Cardiac fibroblast (primary cell): ENCODE measurements at regions not wholly inside any gene's neighbourhood (a gene's known extent, or its start where the extent isn't known, plus 50 kb on each side); places are given as distances from the start of the nearest gene placed in this dataset.

Experiments
- DNase-seq, 2 donors: peaks; one replicate each; pipeline versions ENCODE4 v3.0.0 to v3.0.0-alpha.2; 2010; ENCODE audit warnings: low read depth in 2 of 2
- H3K4me3 ChIP-seq, 2 donors: replicated peaks in 1 of 2; 1 replicate in 1 of 2; 2 replicates in 1 of 2; pipeline ENCODE4 v1.5.1; 2011; ENCODE audit warnings: low read depth in 2 of 2, low read length in 2 of 2, mild to moderate bottlenecking in 2 of 2, moderate library complexity in 1 of 2
- TF ChIP-seq, protein P1 (sequence below): IDR thresholded peaks from one replicate; pipeline ENCODE4 v1.5.1; 2011; ENCODE audit warnings: low read depth, mild to moderate bottlenecking, low read length, inconsistent platforms

DNA sequence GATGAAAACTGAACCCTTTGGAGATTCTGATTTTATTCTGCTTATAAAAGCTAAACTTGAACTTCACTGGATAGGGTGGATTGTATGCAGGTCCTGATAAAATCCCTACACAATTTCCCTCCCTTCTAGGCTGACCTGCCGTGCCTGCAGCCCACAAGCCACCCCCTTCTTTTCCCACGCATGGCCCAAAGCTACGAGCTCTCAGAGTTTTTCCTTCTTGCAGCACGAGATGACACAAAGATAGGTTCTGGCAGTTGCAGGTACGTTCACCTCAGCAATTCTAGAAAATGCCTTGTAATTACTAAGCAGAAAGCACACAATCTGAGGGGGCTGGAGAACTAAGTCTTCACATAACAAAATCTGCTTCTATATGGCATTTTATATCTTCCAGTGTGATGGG lies 110.6 kb upstream of the ATP8B1 start:
- DNase-seq, result no peak
- TF ChIP-seq, protein P1, sequence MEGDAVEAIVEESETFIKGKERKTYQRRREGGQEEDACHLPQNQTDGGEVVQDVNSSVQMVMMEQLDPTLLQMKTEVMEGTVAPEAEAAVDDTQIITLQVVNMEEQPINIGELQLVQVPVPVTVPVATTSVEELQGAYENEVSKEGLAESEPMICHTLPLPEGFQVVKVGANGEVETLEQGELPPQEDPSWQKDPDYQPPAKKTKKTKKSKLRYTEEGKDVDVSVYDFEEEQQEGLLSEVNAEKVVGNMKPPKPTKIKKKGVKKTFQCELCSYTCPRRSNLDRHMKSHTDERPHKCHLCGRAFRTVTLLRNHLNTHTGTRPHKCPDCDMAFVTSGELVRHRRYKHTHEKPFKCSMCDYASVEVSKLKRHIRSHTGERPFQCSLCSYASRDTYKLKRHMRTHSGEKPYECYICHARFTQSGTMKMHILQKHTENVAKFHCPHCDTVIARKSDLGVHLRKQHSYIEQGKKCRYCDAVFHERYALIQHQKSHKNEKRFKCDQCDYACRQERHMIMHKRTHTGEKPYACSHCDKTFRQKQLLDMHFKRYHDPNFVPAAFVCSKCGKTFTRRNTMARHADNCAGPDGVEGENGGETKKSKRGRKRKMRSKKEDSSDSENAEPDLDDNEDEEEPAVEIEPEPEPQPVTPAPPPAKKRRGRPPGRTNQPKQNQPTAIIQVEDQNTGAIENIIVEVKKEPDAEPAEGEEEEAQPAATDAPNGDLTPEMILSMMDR, result no peak
- no peak overlapping the region for H3K4me3 ChIP-seq

DNA sequence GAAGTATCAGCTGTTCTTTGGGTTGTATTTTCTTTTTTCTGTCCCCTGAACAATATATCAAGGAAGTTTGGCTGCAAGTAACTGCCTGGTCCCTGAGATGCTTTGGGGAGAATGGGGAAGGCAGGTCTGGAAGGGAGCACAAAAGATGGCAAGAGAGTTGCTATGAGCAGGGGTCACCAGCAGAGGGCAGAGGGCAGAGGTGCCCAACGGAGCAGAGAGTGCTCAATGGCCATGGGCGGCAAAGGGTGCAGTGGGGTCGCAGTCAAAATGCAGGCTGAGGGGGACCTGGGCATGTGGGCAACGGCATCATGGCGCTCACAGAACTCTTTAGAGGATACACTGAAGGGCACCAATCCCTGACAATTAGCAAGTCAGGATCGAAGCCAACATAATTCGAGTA lies 107.7 kb upstream of the ATP8B1 start:
- H3K4me3 ChIP-seq, result no peak overlapping the region
- DNase-seq, result no peak
- TF ChIP-seq, protein P1, result peak; percentile 51

DNA sequence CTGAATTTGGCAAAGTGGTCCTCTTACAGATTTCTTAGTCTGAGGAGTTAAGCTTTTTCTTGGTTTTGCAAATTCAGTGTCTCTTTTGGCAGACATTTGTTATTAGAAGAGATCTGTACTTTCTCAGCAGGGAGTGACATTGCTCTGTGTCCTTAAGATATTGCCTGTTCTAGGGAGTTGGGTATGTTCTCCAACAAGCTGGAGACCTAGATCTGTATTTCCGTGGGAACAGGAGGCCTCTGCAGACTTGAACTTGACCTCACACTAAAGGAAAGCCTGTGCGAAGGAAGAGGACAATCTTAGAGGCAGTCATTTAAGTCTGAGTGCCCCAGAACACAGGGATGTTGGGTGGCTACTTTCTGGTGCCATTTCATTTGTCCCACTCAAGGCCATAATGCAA lies 107.0 kb upstream of the ATP8B1 start:
- TF ChIP-seq, protein P1, result no peak
- H3K4me3 ChIP-seq, result no peak overlapping the region

DNA sequence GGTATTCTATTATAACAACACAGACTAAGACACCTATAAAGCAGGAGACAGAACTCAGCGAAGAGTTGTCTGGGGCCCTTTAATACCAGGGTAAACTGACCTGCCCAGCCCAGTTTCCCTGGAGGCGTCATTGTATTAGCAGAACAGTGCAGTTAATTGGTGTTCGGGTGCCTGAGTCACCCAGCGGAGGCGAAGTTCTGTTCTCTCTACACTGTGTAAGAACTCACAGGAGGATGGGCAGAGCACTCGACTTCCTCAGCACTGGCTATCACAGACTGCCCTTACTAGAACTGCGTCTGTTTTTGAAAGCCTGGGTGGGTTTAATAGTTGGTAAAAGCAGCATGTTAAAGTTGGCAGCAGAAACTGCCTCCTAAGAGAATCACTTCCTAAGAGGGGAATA lies 106.5 kb upstream of the ATP8B1 start:
- TF ChIP-seq, protein P1, result no peak
- no peak for DNase-seq
- H3K4me3 ChIP-seq, result no peak overlapping the region

More for the DNA sequence above, 107.0 kb upstream of the ATP8B1 start:
- no peak for DNase-seq

DNA sequence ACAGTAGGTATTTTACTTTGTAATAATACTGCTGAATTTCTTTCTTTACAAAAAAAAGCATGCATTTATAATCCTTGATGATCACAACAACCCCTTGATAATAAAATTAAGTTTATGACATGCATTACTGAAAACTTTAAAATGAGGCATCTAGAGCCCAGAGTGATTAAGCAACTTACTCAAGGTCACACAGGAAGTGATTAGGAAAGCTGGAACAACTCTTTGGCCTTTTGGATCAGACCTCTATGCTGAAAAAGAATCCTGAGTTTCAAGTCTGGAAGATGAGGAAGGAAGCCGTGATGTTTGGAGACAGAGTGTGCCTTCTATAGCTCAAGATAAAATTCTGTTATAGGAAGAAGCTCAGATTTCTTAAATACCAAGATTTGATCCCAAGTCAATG lies 105.0 kb upstream of the ATP8B1 start:
- DNase-seq, result no peak
- H3K4me3 ChIP-seq, result no peak overlapping the region
- TF ChIP-seq, protein P1, result no peak

DNA sequence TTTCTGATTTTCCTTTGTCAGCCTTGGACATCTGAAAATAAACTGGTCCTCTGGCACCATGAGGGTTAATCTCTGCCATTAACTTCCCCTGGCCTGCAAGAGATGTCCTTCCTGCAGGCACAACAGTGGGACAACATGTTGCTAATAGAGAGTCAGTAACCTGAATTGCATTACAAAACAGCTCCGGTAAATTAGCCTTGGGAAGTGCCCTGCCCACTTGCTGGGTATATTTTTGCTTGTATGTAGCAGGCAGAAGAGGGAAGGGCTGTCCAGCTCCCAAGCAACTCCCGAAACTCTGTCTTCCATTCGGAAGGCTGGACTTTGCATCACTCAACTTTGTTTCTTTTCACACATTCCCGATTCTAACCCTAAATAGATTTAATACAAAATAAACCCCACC lies 104.4 kb upstream of the ATP8B1 start:
- no peak overlapping the region for H3K4me3 ChIP-seq
- TF ChIP-seq, protein P1, result no peak
- DNase-seq, result no peak

DNA sequence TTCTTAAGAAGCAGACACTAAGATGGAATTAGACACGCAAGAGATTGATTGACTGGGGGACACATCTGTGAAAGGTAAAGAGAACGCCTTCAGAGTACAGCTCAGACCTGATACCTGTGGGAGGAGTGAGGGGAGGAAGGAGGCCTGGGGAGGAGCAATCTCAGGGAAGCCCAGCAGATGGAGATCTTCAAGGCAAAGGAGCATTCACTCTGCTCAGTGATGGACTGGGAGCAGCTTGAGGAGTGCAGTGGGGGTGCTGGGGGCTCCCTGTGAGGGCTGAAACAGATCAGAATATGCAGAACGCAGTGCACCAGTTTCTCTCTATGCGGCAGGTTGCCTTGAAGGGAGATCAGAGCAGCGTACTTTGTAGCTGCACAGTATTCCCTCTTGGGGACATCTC lies 103.7 kb upstream of the ATP8B1 start:
- no peak overlapping the region for H3K4me3 ChIP-seq
- TF ChIP-seq, protein P1, result peak; percentile 23

More for the DNA sequence above, 103.7 kb upstream of the ATP8B1 start:
- DNase-seq, result no peak
